Hypothalamus (tissue), 51 donors: ENCODE measurements at regions not wholly inside any gene's neighbourhood (a gene's known extent, or its start where the extent isn't known, plus 50 kb on each side); places are given as distances from the start of the nearest gene placed in this dataset.

Experiments
- DNase-seq, 51 donors: peaks; one replicate each; lab custom pipeline; 2025; lab: John Stamatoyannopoulos, UW

GRCh38 chr5:3811116-3811515, 215.5 kb downstream of the IRX1 start:
- no peak for DNase-seq

DNA sequence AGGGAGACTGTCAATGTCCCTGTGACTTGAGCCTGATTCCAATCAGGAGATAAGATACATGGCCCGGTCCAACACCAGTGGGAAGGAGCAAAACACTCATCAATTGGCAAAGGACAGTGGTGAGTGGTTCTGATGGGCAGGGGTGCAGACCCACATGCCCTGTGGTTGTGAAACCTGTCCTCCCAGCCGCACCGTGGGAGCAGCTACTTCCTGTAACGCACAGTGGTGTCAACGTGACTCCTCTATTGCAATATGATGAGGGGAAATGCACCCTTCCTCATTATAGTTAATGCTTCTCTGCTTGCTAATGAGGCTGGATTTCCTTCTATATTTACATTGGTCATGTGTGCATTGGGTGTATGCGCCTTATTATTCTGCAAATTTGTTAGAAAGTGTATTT, 223.0 kb downstream of the IRX1 start:
- no peak for DNase-seq

- DNase-seq: peak in 2 of 51 donors; percentile 11 to 16
Observed at GRCh38 chr5:3825531-3826451, 230.2 kb downstream of the IRX1 start.

DNA sequence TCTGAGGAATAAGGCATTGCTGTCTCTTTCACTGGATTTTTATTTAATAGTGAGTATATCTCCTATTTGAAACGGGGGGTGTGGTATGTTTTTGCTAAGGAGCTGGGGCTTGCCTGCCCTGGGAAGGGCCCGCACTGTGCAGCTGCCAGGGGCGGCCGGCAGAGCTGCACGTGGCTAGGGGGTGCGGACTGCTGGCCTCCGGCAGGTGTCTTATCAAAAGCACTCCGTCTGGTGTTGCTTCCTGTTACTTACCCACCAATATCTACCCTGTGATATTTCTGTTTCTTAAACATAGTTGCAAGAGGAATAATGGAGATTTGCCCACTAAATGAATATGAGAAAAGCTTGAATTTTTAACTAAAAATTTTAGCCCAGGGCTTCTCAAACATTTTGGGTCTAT, 232.0 kb downstream of the IRX1 start:
- no peak for DNase-seq

GRCh38 chr5:3828761-3829160, 233.1 kb downstream of the IRX1 start:
- DNase-seq: no peak

DNA sequence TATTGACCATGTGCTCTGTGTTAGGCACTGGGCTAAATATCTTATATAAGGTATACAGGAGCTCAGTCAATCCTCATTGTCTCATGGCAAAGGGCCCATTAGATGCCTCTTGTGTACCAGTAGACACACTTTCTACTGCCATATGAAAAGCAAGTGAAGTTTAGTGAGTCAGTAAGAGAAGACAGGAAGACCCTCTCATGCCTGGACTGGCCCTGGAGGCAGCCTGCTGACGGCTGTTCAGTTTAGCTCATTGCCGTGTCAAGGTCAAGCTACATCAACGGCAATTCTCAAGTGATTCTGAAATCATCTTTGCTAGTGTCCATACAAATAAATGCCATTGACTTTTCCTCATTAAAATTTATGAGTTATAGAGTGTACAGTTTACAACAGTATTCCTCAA, 237.9 kb downstream of the IRX1 start:
- no peak for DNase-seq

DNA sequence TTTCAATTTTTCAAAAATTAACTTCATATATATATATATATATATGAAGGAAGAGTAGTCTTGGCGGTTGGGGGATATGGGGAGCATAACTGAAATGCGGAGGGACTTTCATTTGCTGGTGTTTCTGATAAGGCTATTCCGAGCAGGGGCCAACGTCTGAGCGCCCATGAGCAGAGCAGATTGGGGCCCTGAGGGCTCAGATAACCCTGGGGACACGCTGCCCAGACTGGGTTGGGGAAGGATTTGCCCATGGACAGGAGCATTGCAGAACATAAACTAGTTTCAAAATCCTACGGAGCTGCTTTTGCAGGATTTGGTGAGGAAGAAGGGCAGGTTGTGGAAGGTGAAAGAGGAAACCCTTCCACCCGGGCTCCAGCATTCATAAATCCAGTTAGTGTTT, 240.2 kb downstream of the IRX1 start:
- no peak for DNase-seq

DNA sequence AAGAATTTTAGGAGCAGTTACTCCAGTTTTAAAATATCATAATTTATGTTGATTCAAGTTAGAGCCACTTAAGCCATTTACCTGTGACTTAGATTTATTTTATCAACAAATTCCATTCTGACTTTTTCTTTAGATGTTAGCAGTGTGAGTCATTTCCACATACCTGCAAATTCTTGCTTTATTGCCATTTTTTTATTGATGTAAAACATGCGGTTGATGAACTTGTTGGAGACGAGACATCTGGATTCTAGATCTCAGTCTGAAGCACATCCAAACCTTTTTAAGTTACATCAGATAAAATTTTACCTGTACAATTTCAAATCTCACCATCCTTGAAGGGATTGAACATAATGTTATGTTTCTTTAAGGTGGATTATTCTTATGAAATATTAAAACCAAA, 240.9 kb downstream of the IRX1 start:
- DNase-seq: no peak

DNA sequence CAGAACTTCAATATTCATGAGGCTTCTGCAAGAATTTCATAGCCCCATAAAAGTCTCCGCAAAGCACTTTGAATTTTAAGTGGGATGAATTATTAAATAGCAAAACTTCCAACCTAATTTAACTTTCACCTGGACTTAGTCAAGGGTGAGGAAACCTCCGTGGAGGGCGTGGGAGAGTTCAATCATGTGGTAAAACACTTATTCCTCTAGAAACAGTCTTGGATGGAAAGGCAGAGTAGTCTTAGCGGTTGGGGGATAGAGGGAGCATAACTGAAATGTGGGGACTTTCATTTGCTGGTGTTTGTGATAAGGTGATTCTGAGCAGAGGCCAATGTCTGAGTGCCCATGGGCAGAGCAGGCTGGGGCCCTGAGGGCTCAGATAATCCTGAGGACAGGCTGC, 241.9 kb downstream of the IRX1 start:
- DNase-seq: no peak

DNA sequence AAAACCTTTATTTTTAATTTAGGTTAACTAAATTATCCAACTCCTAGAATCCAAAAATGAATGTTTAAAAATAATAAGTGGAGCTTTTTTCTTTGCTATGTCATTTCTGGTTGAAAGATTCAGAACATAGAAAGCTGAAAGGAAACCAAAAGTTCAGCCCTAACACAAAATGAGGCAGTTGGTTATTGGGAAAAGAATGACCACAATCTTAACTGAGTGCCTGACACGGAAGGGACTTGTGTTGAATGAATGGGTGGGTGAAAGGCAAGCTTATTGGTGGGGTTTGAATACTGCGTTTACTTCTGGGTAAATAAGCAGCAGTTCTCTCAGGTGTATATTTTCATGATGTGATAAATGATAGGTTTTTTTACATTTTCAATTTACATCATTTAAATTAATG, 243.5 kb downstream of the IRX1 start:
- DNase-seq: no peak

DNA sequence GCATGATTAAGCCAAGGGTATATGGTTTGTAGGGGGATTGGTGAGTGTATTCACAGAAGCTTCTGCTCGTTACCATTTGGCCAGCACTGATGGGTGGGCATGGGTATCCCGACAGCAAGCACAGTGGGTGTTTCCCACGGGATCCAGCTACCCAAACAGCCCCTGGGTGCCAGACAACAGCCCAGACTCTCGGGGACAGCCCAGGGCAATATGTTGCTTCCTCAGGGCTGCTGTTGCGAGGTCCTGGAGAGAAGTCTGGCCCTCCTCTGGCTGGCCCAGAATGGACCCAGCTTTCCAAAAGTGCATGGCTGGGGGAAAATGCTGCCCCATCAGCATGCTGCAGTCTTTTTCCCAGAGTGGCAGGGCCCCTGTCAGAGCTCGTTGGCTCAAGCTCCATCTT, 247.0 kb downstream of the IRX1 start:
- DNase-seq: no peak

GRCh38 chr5:3843706-3844105, 248.1 kb downstream of the IRX1 start:
- peak in 3 of 51 donors; percentile 9 to 21 (median 19) for DNase-seq

DNA sequence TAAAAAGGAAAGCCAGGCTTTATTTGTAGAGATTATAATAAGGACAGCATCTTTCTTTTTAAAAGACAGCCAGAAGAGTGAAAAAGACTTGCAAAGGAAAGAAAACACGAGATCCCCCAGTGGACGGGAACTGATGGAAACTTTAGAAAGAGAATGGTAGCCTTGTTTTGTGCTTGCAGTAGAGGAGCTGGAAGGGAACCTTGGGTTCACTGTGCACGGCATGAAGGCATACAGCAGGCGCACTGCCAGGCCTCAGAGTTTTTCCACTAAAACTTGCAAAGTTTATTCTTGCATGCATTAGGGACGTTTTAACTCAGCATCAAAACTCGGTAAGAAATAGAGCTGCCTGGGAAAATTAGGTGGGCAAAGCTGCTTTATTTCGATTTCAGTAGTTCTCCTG, 248.6 kb downstream of the IRX1 start:
- peak in 3 of 51 donors; percentile 6 to 16 (median 10) for DNase-seq

DNA sequence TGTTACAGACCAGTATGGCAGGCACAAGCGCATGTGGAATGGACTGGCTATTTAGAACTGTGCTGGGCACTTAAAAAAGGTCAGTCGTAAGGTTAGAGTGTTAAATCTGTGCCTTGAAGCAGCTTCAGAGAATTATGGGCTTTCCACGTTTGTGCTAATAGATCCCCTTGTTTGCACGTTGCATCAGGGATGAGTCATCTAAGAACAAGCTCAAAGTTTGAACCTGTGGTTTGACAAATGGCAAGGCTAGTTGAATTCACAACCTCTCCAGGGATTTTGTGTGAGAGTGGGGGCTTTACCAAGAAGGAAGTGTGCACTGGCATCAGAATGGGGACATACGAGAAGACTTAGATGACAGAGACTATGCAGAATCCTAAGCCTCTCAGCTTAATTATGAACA, 249.6 kb downstream of the IRX1 start:
- DNase-seq: no peak

DNA sequence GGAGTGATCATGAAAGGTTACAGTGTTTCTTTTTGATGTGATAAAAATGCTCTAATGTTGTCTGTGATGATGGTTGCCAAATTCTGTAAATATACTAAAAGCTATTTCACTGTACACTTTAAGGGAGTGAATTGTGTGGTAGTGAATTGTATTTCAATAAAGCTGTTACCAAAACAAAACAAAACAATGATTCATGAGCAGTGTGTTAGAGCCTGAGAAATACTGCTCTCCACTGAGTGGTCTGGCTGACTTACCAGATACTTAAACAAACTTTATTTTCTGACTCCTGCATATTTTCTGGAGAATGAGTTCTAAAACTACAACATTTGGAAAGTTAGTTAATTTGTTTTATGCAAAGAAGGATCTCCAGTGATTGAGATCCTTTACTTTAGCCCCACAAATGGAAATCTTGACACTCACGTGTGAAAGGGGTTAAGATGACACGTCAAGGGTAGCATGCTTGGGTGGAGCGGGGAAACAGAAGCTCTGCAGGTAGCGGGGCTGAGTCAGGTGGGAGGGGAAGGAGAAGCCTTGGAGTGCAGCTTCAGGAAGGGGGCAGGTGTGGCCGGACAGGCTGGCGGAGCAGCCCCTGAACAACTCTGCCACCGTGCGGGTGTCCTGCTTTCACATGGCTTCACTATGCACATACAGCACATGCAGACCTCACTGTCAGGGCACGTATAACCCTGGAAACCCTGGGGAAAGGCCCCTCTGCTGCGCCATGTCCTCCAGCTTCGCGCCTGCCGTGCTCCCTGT, 256.7 kb downstream of the IRX1 start:
- no peak for DNase-seq

- DNase-seq: no peak
Observed at GRCh38 chr5:3853362-3853761, 257.7 kb downstream of the IRX1 start.

DNA sequence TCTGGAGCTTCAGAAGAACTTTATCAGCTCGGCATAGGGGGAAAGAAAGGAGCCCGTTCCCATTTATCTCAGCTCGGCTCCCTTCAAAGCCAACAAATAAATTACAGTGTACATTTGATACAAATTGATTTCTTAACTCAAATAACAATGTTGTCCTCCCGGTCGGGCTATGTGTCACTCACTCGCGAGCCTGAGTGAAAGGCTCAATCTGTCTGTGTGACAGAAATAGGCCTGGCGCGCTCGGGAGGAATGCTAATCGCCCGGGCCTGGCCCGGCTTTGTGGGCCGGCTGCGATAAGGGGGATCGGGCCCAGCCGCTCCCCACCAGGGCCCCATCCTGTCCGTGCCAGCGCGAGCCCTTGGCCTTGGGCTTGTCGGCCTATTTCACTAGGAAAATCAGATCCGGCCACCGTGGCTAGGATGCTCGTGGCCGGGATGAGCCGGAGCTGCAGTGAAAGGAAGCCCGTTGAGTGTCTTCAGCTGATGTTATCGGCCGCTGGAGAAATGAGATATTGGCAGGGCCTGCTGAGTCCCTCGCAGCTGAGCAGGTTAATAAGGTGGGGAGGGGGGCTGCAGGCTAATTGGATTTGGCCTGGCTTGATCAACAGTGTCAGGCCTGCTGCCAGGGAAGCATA, 258.7 kb downstream of the IRX1 start:
- DNase-seq: no peak

- DNase-seq: no peak
Observed at GRCh38 chr5:3856036-3856435, 260.4 kb downstream of the IRX1 start.

DNA sequence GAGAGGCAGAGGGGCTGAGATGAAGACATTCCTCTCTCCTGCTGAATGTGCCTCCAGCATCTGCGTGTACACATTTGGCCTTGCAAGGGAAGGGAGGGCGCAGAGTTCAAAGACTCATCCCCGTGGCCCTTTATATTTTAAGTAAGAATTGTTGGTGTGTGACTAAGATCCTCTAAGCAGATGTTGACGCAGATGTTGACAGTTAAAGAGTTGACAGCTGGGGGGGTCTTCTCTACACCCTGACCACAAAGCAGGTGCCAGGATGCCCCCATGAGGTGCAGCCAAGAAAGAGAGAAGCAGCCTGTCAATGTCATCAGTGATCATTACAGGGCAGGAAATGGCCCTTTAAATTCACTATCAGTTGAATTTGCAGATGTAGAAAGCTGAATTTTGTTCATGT, 262.9 kb downstream of the IRX1 start:
- no peak for DNase-seq

GRCh38 chr5:3862906-3863305, 267.3 kb downstream of the IRX1 start:
- DNase-seq: no peak

DNA sequence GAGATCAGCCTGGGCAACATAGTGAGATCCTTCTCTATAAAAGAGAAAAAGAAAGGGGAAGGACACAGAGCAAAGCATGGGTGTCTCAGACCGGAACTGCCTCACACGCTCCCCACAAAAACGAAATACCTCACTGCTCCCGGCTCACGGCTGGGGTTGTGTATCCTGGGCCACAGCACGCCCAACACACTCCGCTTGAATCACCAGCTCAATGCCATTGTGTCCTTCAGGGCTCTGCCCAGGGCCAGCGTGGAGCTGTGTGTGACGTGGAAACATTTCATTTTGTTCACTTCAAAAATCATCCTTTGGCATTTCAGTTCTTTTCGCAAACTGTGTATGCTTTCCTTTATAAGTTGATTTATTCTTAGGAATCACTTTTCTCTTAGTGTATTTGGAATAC, 279.5 kb downstream of the IRX1 start:
- DNase-seq: no peak

GRCh38 chr5:3878267-3878666, 282.6 kb downstream of the IRX1 start:
- DNase-seq: no peak
